Chondrocyte (in vitro differentiated cells): ENCODE measurements at regions not wholly inside any gene's neighbourhood (a gene's known extent, or its start where the extent isn't known, plus 50 kb on each side); places are given as distances from the start of the nearest gene placed in this dataset.

ENCODE experiments used
- DNase-seq: peaks from one replicate; pipeline ENCODE4 v3.0.0; 2021; ENCODE audit warnings: mixed read lengths, low spot score
- H3K27ac Mint-ChIP-seq: one replicate; pipeline ENCODE4 v1.8.0; 2021; ENCODE audit warnings: mild to moderate bottlenecking, moderate library complexity, mixed read lengths; ENCODE audit not compliant: unreplicated experiment
- H3K27me3 Mint-ChIP-seq: 2 replicates; pipeline ENCODE4 v1.8.0; 2021; ENCODE audit warnings: low read depth, mixed read lengths
- H3K36me3 Mint-ChIP-seq: 2 replicates; pipeline ENCODE4 v1.8.0; 2021; ENCODE audit warnings: low read depth, mixed read lengths
- H3K4me1 Mint-ChIP-seq: 2 replicates; pipeline ENCODE4 v1.8.0; 2021; ENCODE audit warnings: low read depth, mild to moderate bottlenecking, mixed read lengths
- H3K4me3 Mint-ChIP-seq: one replicate; pipeline ENCODE4 v1.8.0; 2021; ENCODE audit warnings: mild to moderate bottlenecking, moderate library complexity, mixed read lengths; ENCODE audit not compliant: unreplicated experiment
- H3K9me3 Mint-ChIP-seq: 2 replicates; pipeline ENCODE4 v1.8.0; 2021; ENCODE audit warnings: low read depth, mixed read lengths
- TF ChIP-seq, protein P1 (sequence below): fragments of 200-600 bp; sonication (generic); IDR thresholded peaks from 2 replicates; pipeline ENCODE4 v1.5.0; 2021; ENCODE audit warnings: antibody characterized with exemption, mild to moderate bottlenecking, moderate library complexity

GRCh38 chr1:222886194-222886854, 71.5 kb downstream of the DISP1 start:
- Mint-ChIP-seq H3K27me3 (no peaks in the 10 kb centered on the region), H3K9me3 (no peaks in the 10 kb centered on the region), H3K4me3 (no peak overlapping the region), H3K27ac (no peak overlapping the region), H3K4me1 (peaks cover 21% of the 10 kb centered on the region), H3K36me3 (no peaks in the 10 kb centered on the region)
- TF ChIP-seq, protein P1, sequence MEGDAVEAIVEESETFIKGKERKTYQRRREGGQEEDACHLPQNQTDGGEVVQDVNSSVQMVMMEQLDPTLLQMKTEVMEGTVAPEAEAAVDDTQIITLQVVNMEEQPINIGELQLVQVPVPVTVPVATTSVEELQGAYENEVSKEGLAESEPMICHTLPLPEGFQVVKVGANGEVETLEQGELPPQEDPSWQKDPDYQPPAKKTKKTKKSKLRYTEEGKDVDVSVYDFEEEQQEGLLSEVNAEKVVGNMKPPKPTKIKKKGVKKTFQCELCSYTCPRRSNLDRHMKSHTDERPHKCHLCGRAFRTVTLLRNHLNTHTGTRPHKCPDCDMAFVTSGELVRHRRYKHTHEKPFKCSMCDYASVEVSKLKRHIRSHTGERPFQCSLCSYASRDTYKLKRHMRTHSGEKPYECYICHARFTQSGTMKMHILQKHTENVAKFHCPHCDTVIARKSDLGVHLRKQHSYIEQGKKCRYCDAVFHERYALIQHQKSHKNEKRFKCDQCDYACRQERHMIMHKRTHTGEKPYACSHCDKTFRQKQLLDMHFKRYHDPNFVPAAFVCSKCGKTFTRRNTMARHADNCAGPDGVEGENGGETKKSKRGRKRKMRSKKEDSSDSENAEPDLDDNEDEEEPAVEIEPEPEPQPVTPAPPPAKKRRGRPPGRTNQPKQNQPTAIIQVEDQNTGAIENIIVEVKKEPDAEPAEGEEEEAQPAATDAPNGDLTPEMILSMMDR = no peak
- no peak for DNase-seq

GRCh38 chr1:222886878-222887351, 72.1 kb downstream of the DISP1 start:
- Mint-ChIP-seq H3K4me1 (peaks cover 21% of the 10 kb centered on the region), H3K4me3 (no peak overlapping the region), H3K9me3 (no peaks in the 10 kb centered on the region), H3K27ac (no peak overlapping the region), H3K27me3 (no peaks in the 10 kb centered on the region), H3K36me3 (no peaks in the 10 kb centered on the region)
- TF ChIP-seq, protein P1 = no peak
- DNase-seq = no peak

DNA sequence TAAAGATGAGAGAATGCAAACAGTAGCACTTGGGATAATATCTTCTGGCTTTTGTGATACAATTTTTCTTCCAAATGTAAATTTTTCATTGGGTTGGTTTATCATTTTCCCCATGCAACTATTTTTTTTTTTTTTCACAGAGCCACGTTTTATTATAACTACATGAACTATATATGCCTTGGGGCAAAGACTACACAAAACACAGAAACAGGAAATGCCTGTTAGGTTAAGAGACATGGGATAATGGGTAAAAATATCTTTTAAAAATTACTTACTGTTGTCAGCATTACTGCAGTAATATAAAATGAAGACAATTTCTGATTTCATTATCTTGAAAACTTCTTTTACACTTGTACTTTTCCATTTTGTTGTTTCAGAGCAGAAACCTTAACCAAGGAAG, 74.6 kb downstream of the DISP1 start:
- H3K4me3 Mint-ChIP-seq = no peak overlapping the region
- no peak for DNase-seq
- H3K27ac Mint-ChIP-seq = no peak overlapping the region
- peaks cover 21% of the 10 kb centered on the region for H3K4me1 Mint-ChIP-seq
- H3K27me3 Mint-ChIP-seq = no peaks in the 10 kb centered on the region
- no peaks in the 10 kb centered on the region for H3K9me3 Mint-ChIP-seq
- TF ChIP-seq, protein P1 = no peak
- no peaks in the 10 kb centered on the region for H3K36me3 Mint-ChIP-seq

GRCh38 chr1:222890716-222891115, 75.9 kb downstream of the DISP1 start:
- H3K36me3 Mint-ChIP-seq = no peaks in the 10 kb centered on the region
- TF ChIP-seq, protein P1 = no peak
- H3K27me3 Mint-ChIP-seq = no peaks in the 10 kb centered on the region
- H3K4me1 Mint-ChIP-seq = peaks cover 21% of the 10 kb centered on the region
- no peak overlapping the region for H3K4me3 Mint-ChIP-seq
- no peak for DNase-seq
- H3K27ac Mint-ChIP-seq = no peak overlapping the region
- H3K9me3 Mint-ChIP-seq = no peaks in the 10 kb centered on the region

DNA sequence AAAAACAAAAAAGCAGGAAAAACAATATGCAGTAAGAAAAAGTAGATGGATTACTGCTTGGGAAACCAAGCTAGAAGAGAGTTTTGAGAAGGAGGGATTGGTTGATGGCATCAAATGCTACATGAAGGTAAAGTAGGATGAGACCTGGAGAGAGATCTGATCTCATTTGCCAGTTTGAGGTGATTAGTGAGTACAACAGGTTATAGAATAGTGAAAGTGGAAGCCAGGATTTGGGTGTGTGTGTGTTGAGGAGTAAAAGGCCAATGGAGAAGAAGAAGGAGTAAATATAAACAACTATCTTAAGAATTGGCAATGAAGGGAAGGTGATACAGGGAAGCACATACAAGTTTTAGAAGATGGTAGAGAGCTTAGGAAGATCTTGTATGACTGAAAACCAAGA, 76.7 kb downstream of the DISP1 start:
- TF ChIP-seq, protein P1 = no peak
- DNase-seq = no peak
- H3K27ac Mint-ChIP-seq = no peak overlapping the region
- H3K4me1 Mint-ChIP-seq = peaks cover 21% of the 10 kb centered on the region
- H3K9me3 Mint-ChIP-seq = no peaks in the 10 kb centered on the region
- no peaks in the 10 kb centered on the region for H3K36me3 Mint-ChIP-seq
- no peaks in the 10 kb centered on the region for H3K27me3 Mint-ChIP-seq
- H3K4me3 Mint-ChIP-seq = no peak overlapping the region
